ENCODE measurements at regions not wholly inside any gene's neighbourhood (a gene's known extent, or its start where the extent isn't known, plus 50 kb on each side); places are given as distances from the start of the nearest gene placed in this dataset.
A peak's percentile ranks its signal among the peaks of the same experiment; 100 is the strongest.
"Not testable (repeated sequence)": the region's sequence is repeated elsewhere in the genome, so short reads cannot be mapped to it uniquely, and the experiment has no call there.

DNA sequence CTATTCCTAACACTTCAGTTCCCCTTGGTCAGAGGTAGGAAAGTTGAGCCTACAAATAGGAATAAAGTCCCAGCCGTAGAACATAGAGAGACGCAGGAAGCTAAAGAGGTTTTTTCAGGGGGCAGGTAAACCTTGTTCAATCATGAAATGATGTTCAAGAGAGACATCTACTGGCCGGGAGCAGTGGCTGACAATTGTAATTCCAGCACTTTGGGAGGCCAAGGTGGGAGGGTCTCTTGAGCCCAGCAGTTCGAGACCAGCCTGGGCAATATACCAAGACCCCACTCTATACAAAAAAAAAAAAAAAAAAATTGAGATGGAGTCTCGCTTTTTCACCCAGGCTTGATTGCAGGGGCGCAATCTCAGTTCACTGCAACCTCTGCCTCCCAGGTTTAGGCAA is 66.7 kb upstream of the DNAJC10 start:
- no peak for DNase-seq
- peaks cover 0 to 2% of the 10 kb centered on the region in 2 donors for H3K27me3 Mint-ChIP-seq
- POLR2A ChIA-PET (ENCODE audit: partially characterized antibody): no interaction called here
- H3K27ac ChIP-seq (ENCODE audit: low read depth, low read length): no peak overlapping the region
- intact Hi-C loops (cut with micrococcal nuclease): no loop called here
- CTCF ChIA-PET (ENCODE audit: partially characterized antibody): interaction anchor here (1.1 to 2.9 kb wide), 4 partner anchors 19 to 464 kb away, joined by 3 to 8 read pairs (median 5); no protein-coding TSS in a partner anchor
- peak overlapping the region in 1 of 7 donors; percentile 0 for H3K27ac Mint-ChIP-seq
- peaks cover 10 to 21% (median 14%) of the 10 kb centered on the region in 4 donors for H3K4me1 Mint-ChIP-seq
- no peak overlapping the region for H3K4me3 Mint-ChIP-seq
- H3K9me3 Mint-ChIP-seq: no peaks in the 10 kb centered on the region
- no peaks in the 10 kb centered on the region for H3K4me1 ChIP-seq (ENCODE audit: insufficient read depth, low read length)
- H3K36me3 ChIP-seq (ENCODE audit: insufficient read depth, low read length): no peaks in the 10 kb centered on the region
- H3K27me3 ChIP-seq (ENCODE audit: insufficient read depth, low read length): no peaks in the 10 kb centered on the region
- H3K9me3 ChIP-seq (ENCODE audit: control insufficient read depth in 1 of 2, low read length in 2 of 2): no peaks in the 10 kb centered on the region
- H3K4me3 ChIP-seq (ENCODE audit: low read length in 2 of 2): no peak overlapping the region
- no peaks in the 10 kb centered on the region for H3K36me3 Mint-ChIP-seq

DNA sequence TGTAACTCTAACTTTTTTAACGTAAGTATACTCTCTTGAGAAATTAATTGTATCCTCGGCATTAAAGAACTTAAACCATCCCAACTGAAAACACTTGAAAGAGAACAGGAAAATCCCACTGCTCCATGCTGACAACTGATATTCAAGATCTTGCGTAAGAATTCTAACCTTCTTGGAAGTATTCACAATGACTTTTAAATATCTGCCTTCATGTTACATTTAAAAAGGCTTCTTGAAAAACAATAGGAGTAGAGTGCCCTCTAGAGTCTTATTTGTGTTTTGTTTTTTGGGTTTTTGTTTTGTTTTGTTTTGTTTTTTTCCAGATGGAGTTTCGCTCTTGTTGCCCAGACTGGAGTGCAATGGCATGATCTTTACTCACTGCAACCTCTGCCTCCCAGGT is 65.4 kb upstream of the DNAJC10 start:
- Histone ChIP-seq H3K27me3 (ENCODE audit: insufficient read depth, low read length) (no peaks in the 10 kb centered on the region), H3K4me3 (ENCODE audit: low read length in 2 of 2) (no peak overlapping the region), H3K9me3 (ENCODE audit: control insufficient read depth in 1 of 2, low read length in 2 of 2) (no peaks in the 10 kb centered on the region), H3K36me3 (ENCODE audit: insufficient read depth, low read length) (no peaks in the 10 kb centered on the region), H3K27ac (ENCODE audit: low read depth, low read length) (no peak overlapping the region), H3K4me1 (ENCODE audit: insufficient read depth, low read length) (no peaks in the 10 kb centered on the region)
- DNase-seq: peak in 2 of 5 donors; percentile 12 to 27
- POLR2A ChIA-PET (ENCODE audit: partially characterized antibody): no interaction called here
- Mint-ChIP-seq H3K27me3 (peaks cover 0 to 4% of the 10 kb centered on the region in 2 donors), H3K4me3 (no peak overlapping the region), H3K36me3 (no peaks in the 10 kb centered on the region), H3K9me3 (no peaks in the 10 kb centered on the region), H3K4me1 (peaks cover 10 to 21% (median 14%) of the 10 kb centered on the region in 4 donors), H3K27ac (peak overlapping the region in 3 of 7 donors; percentile 36 to 44 (median 39))
- CTCF ChIA-PET (ENCODE audit: partially characterized antibody): interaction anchor here (1.4 kb wide), 1 partner anchor 11 kb away, joined by 3 read pairs; no protein-coding TSS in a partner anchor
- intact Hi-C loops (cut with micrococcal nuclease): loop anchor here (1.0 to 2.0 kb wide), 2 partner anchors 410 to 464 kb away; no protein-coding TSS in a partner anchor

DNA sequence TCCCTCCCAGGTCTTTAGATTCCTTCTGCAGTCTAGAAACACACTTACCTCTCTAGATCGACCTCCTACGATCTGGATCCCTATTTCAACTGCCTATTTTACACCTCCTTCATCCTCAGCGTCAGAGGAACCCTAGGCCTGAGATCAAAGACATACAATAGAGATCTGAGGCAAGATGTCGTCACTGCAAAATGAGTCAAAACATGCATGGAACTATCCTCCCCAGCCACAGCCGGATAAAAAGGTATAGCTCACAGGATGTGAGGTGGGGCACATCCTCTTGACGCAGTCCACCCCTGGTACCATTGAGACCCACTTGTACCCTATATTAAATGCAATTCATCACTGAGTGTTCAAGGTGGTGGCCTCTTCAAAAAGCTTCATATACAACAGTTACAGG is 63.7 kb upstream of the DNAJC10 start:
- no peaks in the 10 kb centered on the region for H3K9me3 ChIP-seq (ENCODE audit: control insufficient read depth in 1 of 2, low read length in 2 of 2)
- CTCF ChIA-PET (ENCODE audit: partially characterized antibody): interaction anchor here (0.8 to 1.5 kb wide), 3 partner anchors 9 to 15 kb away, joined by 3 read pairs; no protein-coding TSS in a partner anchor
- Mint-ChIP-seq H3K36me3 (no peaks in the 10 kb centered on the region), H3K9me3 (no peaks in the 10 kb centered on the region), H3K27ac (peak overlapping the region in 6 of 7 donors; percentile 2 to 82 (median 54)), H3K4me3 (peak overlapping the region in 1 of 8 donors; percentile 10), H3K27me3 (peaks cover 4 to 7% of the 10 kb centered on the region in 2 donors), H3K4me1 (peaks cover 10 to 21% (median 14%) of the 10 kb centered on the region in 4 donors)
- intact Hi-C loops (cut with micrococcal nuclease): no loop called here
- no peaks in the 10 kb centered on the region for H3K36me3 ChIP-seq (ENCODE audit: insufficient read depth, low read length)
- peak; percentile 34 to 67 (median 51) for DNase-seq
- no peak overlapping the region for H3K4me3 ChIP-seq (ENCODE audit: low read length in 2 of 2)
- no peaks in the 10 kb centered on the region for H3K4me1 ChIP-seq (ENCODE audit: insufficient read depth, low read length)
- no peak overlapping the region for H3K27ac ChIP-seq (ENCODE audit: low read depth, low read length)
- no peaks in the 10 kb centered on the region for H3K27me3 ChIP-seq (ENCODE audit: insufficient read depth, low read length)
- POLR2A ChIA-PET (ENCODE audit: partially characterized antibody): interaction anchor here (0.5 kb wide), 1 partner anchor 15 kb away, joined by 4 read pairs; no protein-coding TSS in a partner anchor

DNA sequence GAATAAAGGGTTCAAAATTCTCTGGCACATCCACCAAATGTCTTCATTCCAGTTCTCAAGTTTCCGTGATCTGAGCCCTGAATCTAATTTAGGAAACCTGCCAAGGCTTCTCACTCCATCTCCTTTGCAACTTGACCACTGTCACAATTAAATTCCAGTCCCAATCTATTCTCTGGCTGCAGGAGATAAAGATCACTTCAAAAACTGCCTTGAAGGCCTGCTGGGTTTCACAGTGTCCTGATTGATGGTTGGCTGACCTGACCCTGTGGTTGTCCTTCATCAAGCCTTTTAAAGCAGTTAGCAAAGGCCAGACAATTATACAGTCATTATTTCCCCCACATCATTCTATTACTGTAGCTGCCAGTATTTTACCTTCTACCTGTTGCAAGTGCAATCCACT is 60.3 kb upstream of the DNAJC10 start:
- intact Hi-C loops (cut with micrococcal nuclease): no loop called here
- Histone ChIP-seq H3K4me1 (ENCODE audit: insufficient read depth, low read length) (no peaks in the 10 kb centered on the region), H3K4me3 (ENCODE audit: low read length in 2 of 2) (no peak overlapping the region), H3K36me3 (ENCODE audit: insufficient read depth, low read length) (no peaks in the 10 kb centered on the region), H3K27ac (ENCODE audit: low read depth, low read length) (no peak overlapping the region), H3K9me3 (ENCODE audit: control insufficient read depth in 1 of 2, low read length in 2 of 2) (no peaks in the 10 kb centered on the region), H3K27me3 (ENCODE audit: insufficient read depth, low read length) (no peaks in the 10 kb centered on the region)
- Mint-ChIP-seq H3K9me3 (no peaks in the 10 kb centered on the region), H3K4me3 (no peak overlapping the region), H3K36me3 (no peaks in the 10 kb centered on the region), H3K27me3 (peaks cover 7 to 12% of the 10 kb centered on the region in 2 donors), H3K27ac (no peak overlapping the region), H3K4me1 (peaks cover 8 to 19% (median 13%) of the 10 kb centered on the region in 4 donors)
- DNase-seq: no peak
- ChIA-PET CTCF (ENCODE audit: partially characterized antibody) (no interaction called here), POLR2A (ENCODE audit: partially characterized antibody) (no interaction called here)

DNA sequence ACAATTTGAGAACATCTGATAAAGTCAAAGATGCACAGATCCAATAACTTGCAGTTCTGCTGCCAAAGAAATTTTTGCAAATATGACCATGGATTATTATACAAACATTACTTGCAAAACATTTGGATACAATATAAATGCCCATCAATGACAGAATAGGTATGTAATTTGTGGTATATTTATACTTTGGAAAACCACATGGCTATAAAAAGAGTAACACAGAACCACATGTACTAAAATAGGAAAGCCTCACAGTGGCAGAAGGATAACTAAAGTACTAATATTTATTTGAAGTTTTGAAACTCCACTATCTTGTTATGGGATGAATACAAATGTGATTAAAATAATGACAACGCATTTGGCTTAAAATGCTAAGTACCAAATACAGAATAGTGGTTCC is 51.8 kb upstream of the DNAJC10 start:
- H3K27ac Mint-ChIP-seq: no peak overlapping the region
- peaks cover 0 to 3% of the 10 kb centered on the region in 2 donors for H3K27me3 Mint-ChIP-seq
- no peaks in the 10 kb centered on the region for H3K36me3 Mint-ChIP-seq
- H3K4me3 Mint-ChIP-seq: no peak overlapping the region
- no peak overlapping the region for H3K4me3 ChIP-seq (ENCODE audit: low read length in 2 of 2)
- peaks cover 0 to 1% (median 0%) of the 10 kb centered on the region in 4 donors for H3K4me1 Mint-ChIP-seq
- H3K9me3 ChIP-seq (ENCODE audit: control insufficient read depth in 1 of 2, low read length in 2 of 2): no peaks in the 10 kb centered on the region
- intact Hi-C loops (cut with micrococcal nuclease): no loop called here
- H3K36me3 ChIP-seq (ENCODE audit: insufficient read depth, low read length): no peaks in the 10 kb centered on the region
- H3K27ac ChIP-seq (ENCODE audit: low read depth, low read length): no peak overlapping the region
- H3K4me1 ChIP-seq (ENCODE audit: insufficient read depth, low read length): no peaks in the 10 kb centered on the region
- no peaks in the 10 kb centered on the region for H3K27me3 ChIP-seq (ENCODE audit: insufficient read depth, low read length)
- ChIA-PET CTCF (ENCODE audit: partially characterized antibody) (no interaction called here), POLR2A (ENCODE audit: partially characterized antibody) (no interaction called here)
- H3K9me3 Mint-ChIP-seq: no peaks in the 10 kb centered on the region
- DNase-seq: no peak

DNA sequence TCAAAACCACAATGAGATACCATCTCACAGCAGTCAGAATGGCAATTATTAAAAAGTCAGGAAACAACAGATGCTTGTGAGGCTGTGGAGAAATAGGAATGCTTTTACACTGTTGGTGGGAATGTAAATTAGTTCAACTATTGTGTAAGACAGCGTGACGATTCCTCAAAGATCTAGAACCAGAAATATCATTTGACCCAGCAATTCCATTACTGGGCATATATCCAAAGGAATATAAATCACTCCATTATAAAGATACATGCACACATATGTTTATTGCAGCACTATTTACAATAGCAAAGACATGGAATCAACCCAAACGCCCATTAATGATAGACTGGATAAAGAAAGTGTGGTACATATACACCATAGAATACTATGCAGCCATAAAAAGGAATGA is 50.6 kb upstream of the DNAJC10 start:
- H3K36me3 ChIP-seq (ENCODE audit: insufficient read depth, low read length); H3K4me1 ChIP-seq (ENCODE audit: insufficient read depth, low read length); POLR2A ChIA-PET (ENCODE audit: partially characterized antibody); intact Hi-C loops (cut with micrococcal nuclease); H3K4me1 Mint-ChIP-seq; DNase-seq; H3K9me3 ChIP-seq (ENCODE audit: control insufficient read depth in 1 of 2, low read length in 2 of 2); H3K36me3 Mint-ChIP-seq; H3K9me3 Mint-ChIP-seq; H3K4me3 ChIP-seq (ENCODE audit: low read length in 2 of 2); H3K27me3 ChIP-seq (ENCODE audit: insufficient read depth, low read length); H3K27me3 Mint-ChIP-seq; H3K27ac Mint-ChIP-seq; H3K27ac ChIP-seq (ENCODE audit: low read depth, low read length): not testable (repeated sequence)
- peak overlapping the region in 1 of 8 donors; percentile 38 for H3K4me3 Mint-ChIP-seq
- CTCF ChIA-PET (ENCODE audit: partially characterized antibody): interaction anchor here (0.8 to 2.8 kb wide), 5 partner anchors 8 to 341 kb away, joined by 3 to 42 read pairs (median 5); no protein-coding TSS in a partner anchor
